ENCODE measurements at regions not wholly inside any gene's neighbourhood (a gene's known extent, or its start where the extent isn't known, plus 50 kb on each side); places are given as distances from the start of the nearest gene placed in this dataset.

DNA sequence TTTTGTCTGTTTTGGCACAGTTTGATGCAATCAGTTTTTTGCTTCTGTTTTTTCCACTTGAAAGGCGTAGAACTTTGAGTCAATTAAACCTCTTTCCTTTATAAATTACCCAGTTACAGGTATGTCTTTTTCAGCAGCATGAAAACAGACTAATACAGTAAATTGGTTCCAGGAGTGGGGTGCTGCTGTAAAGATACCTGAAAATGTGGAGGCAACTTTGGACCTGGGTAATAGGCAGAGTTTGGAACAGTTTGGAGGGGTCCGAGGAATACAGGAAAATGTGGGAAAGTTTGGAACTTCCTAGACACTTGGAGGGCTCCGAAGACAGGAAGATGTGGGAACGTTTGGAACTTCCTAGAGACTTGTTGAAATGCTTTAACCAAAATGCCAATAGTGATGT, 2022.2 kb downstream of the MAT2B start:
- TF ChIP-seq, protein P1, sequence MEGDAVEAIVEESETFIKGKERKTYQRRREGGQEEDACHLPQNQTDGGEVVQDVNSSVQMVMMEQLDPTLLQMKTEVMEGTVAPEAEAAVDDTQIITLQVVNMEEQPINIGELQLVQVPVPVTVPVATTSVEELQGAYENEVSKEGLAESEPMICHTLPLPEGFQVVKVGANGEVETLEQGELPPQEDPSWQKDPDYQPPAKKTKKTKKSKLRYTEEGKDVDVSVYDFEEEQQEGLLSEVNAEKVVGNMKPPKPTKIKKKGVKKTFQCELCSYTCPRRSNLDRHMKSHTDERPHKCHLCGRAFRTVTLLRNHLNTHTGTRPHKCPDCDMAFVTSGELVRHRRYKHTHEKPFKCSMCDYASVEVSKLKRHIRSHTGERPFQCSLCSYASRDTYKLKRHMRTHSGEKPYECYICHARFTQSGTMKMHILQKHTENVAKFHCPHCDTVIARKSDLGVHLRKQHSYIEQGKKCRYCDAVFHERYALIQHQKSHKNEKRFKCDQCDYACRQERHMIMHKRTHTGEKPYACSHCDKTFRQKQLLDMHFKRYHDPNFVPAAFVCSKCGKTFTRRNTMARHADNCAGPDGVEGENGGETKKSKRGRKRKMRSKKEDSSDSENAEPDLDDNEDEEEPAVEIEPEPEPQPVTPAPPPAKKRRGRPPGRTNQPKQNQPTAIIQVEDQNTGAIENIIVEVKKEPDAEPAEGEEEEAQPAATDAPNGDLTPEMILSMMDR (IDR thresholded peaks at IDR 0.05; ENCODE audit: insufficient read depth, low read length, poor library complexity, severe bottlenecking): no peak
- TF ChIP-seq EZH2phosphoT487 (conservative IDR thresholded peaks at IDR 0.05; ENCODE audit: low read length): no peak

Data from SU-DHL-6 (cell line).